B cell (primary cell): ENCODE measurements at regions not wholly inside any gene's neighbourhood (a gene's known extent, or its start where the extent isn't known, plus 50 kb on each side); places are given as distances from the start of the nearest gene placed in this dataset.

ENCODE experiments used
- ATAC-seq: fragments of 200-7000 bp; cut with Tn5 transposase; one replicate; pipeline ENCODE4 v1.10.0; 2021; ENCODE audit warnings: low read depth, mild to moderate bottlenecking, moderate number of reproducible peaks, moderate library complexity
- CTCF ChIA-PET: fragments of 350-600 bp; sonication (Branson Sonifier 250); formaldehyde crosslinking; loops from one replicate; lab custom pipeline; 2021; ENCODE audit warnings: antibody characterized with exemption, inconsistent platforms; lab: Charles Lee
- POLR2A ChIA-PET: fragments of 350-600 bp; sonication (Branson Sonifier 250); formaldehyde crosslinking; loops from one replicate; lab custom pipeline; 2021; ENCODE audit warnings: antibody characterized with exemption; lab: Charles Lee
- DNase-seq: peaks from one replicate; pipeline ENCODE4 v3.0.0; 2013
- H2AFZ ChIP-seq: 2 replicates; pipeline ENCODE4 v1.6.1; 2012; ENCODE audit warnings: mild to moderate bottlenecking, low read depth, low read length; ENCODE audit not compliant: insufficient read depth, poor library complexity, severe bottlenecking
- H3K27ac ChIP-seq, 2 donors: 1 replicate in 1 of 2; 2 replicates in 1 of 2; pipeline ENCODE4 v1.5.1; 2012 to 2013; ENCODE audit warnings: low read length in 2 of 2, mild to moderate bottlenecking in 2 of 2, moderate library complexity in 1 of 2
- H3K27me3 ChIP-seq, 4 experiments: fragments of 200-600 bp in 1 of 4; sonication (generic) in 1 of 4; replicated peaks in 1 of 4; 1 replicate in 2 of 4; 2 replicates in 2 of 4; pipeline versions ENCODE4 v1.6.1 to v1.7.0; 2013 to 2016; ENCODE audit warnings: low read length in 3 of 4, mild to moderate bottlenecking in 2 of 4, mixed read lengths in 1 of 4, moderate library complexity in 1 of 4; ENCODE audit not compliant: insufficient read depth in 4 of 4, control insufficient read depth in 3 of 4; ENCODE audit errors: control extremely low read depth in 1 of 4
- H3K36me3 ChIP-seq, 2 experiments: replicated peaks in 1 of 2; 1 replicate in 1 of 2; 2 replicates in 1 of 2; pipeline versions ENCODE4 v1.6.1 to v1.7.1; 2013; ENCODE audit warnings: low read length in 1 of 2; ENCODE audit not compliant: insufficient read depth in 2 of 2, control insufficient read depth in 1 of 2; ENCODE audit errors: control extremely low read depth in 1 of 2, extremely low read depth in 1 of 2
- H3K4me1 ChIP-seq, 2 donors: fragments of 200-600 bp in 1 of 2; sonication (generic) in 1 of 2; 1 replicate in 1 of 2; 2 replicates in 1 of 2; pipeline versions ENCODE4 v1.5.1 to v1.6.1; 2013 to 2017; ENCODE audit warnings: low read length in 2 of 2; ENCODE audit not compliant: control insufficient read depth in 2 of 2, insufficient read depth in 2 of 2
- H3K4me2 ChIP-seq: replicated peaks from 2 replicates; pipeline ENCODE3; 2012; ENCODE audit warnings: mild to moderate bottlenecking, low read depth, low read length; ENCODE audit not compliant: poor library complexity, severe bottlenecking
- H3K4me3 ChIP-seq, 5 experiments: fragments of 200-600 bp in 1 of 5; sonication (generic) in 1 of 5; 1 replicate in 3 of 5; 2 replicates in 2 of 5; pipeline versions ENCODE4 v1.5.1 to v1.7.0; 2011 to 2016; ENCODE audit warnings: low read length in 4 of 5, mild to moderate bottlenecking in 4 of 5, low read depth in 2 of 5, control low read depth in 1 of 5, moderate library complexity in 1 of 5; ENCODE audit not compliant: insufficient read depth in 1 of 5; ENCODE audit errors: control extremely low read depth in 1 of 5, extremely low read depth in 1 of 5
- H3K79me2 ChIP-seq: fragments of 200-600 bp; sonication (generic); one replicate; pipeline ENCODE4 v1.6.0; 2016; ENCODE audit warnings: low read length; ENCODE audit not compliant: control insufficient read depth, insufficient read depth
- H3K9ac ChIP-seq: fragments of 200-600 bp; sonication (generic); 2 replicates; pipeline ENCODE4 v1.6.1; 2017; ENCODE audit warnings: mild to moderate bottlenecking, low read length, moderate library complexity
- H3K9me3 ChIP-seq, 3 donors: one replicate each; pipeline versions ENCODE4 v1.6.1 to v1.7.1; 2013; ENCODE audit warnings: low read length in 2 of 3; ENCODE audit not compliant: control insufficient read depth in 2 of 3, insufficient read depth in 1 of 3; ENCODE audit errors: control extremely low read depth in 1 of 3
- H4K20me1 ChIP-seq: 2 replicates; pipeline ENCODE4 v1.6.0; 2012; ENCODE audit warnings: mild to moderate bottlenecking, low read length; ENCODE audit not compliant: insufficient read depth, control insufficient read depth, poor library complexity, severe bottlenecking
- H3K27ac Mint-ChIP-seq: one replicate; pipeline ENCODE4 v1.8.0; 2021; ENCODE audit warnings: mixed read lengths
- H3K27me3 Mint-ChIP-seq: one replicate; pipeline ENCODE4 v1.8.0; 2021; ENCODE audit warnings: mixed read lengths
- H3K4me1 Mint-ChIP-seq: one replicate; pipeline ENCODE4 v1.8.0; 2021; ENCODE audit warnings: mixed read lengths
- H3K4me3 Mint-ChIP-seq: one replicate; pipeline ENCODE4 v1.8.0; 2021; ENCODE audit warnings: mixed read lengths
- H3K9me3 Mint-ChIP-seq: one replicate; pipeline ENCODE4 v1.8.0; 2022; ENCODE audit warnings: mixed read lengths; ENCODE audit not compliant: insufficient read depth
- EZH2 ChIP-seq: IDR thresholded peaks from 2 replicates; pipeline ENCODE4 v1.6.1; 2012; ENCODE audit warnings: borderline replicate concordance, low read depth, mild to moderate bottlenecking, moderate library complexity, low read length; ENCODE audit not compliant: insufficient read depth, poor library complexity, severe bottlenecking
- WGBS: methylation state at CpG from one replicate; pipeline ENCODE4 v1.1.5; 2013; ENCODE audit warnings: missing lambda C conversion rate; ENCODE audit not compliant: insufficient coverage; 5-methylcytosine and 5-hydroxymethylcytosine counted together
- intact Hi-C: fragments of 100-400 bp; cut with micrococcal nuclease; formaldehyde crosslinking; loops from one replicate; pipeline ENCODE4 v1.10.0; 2022
- TF ChIP-seq, protein P1 (sequence below): fragments of 200-600 bp; IDR thresholded peaks from one replicate; pipeline ENCODE4 v1.8.0; 2022; ENCODE audit warnings: antibody characterized with exemption, mild to moderate bottlenecking

DNA sequence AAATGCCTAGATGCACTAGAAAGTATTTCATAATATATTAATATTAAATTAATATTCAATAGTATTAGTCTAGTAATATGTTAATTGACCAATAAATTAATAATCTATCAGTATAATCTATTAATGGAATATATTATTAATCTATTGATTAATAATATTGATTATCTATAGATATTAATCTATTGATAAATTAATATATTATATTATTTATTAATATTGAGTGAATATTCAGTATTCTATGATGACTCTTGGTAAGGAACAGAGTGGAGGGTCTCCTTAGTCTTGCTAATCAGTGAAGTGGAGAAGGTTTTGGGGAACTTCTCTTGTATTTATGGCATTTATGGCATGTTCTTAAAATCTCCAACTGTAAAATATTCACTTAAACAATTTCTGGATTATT lies 679.3 kb upstream of the FLRT2 start:
- DNase-seq: no peak
- ChIA-PET CTCF (no interaction called here), POLR2A (no interaction called here)
- Mint-ChIP-seq H3K9me3 (peaks cover 5% of the 10 kb centered on the region), H3K4me3 (no peak overlapping the region), H3K27me3 (no peaks in the 10 kb centered on the region), H3K27ac (no peak overlapping the region), H3K4me1 (no peaks in the 10 kb centered on the region)
- Histone ChIP-seq H3K9ac (no peak overlapping the region), H3K27ac (no peak overlapping the region), H3K4me2 (no peak overlapping the region), H2AFZ (no peak overlapping the region), H3K4me1 (no peaks in the 10 kb centered on the region), H4K20me1 (no peaks in the 10 kb centered on the region), H3K9me3 (peaks cover 0 to 1% (median 0%) of the 10 kb centered on the region in 3 donors), H3K4me3 (no peak overlapping the region), H3K79me2 (no peaks in the 10 kb centered on the region), H3K36me3 (no peaks in the 10 kb centered on the region), H3K27me3 (no peaks in the 10 kb centered on the region)
- intact Hi-C loops: no loop called here
- no peak for ATAC-seq
- TF ChIP-seq, protein P1, sequence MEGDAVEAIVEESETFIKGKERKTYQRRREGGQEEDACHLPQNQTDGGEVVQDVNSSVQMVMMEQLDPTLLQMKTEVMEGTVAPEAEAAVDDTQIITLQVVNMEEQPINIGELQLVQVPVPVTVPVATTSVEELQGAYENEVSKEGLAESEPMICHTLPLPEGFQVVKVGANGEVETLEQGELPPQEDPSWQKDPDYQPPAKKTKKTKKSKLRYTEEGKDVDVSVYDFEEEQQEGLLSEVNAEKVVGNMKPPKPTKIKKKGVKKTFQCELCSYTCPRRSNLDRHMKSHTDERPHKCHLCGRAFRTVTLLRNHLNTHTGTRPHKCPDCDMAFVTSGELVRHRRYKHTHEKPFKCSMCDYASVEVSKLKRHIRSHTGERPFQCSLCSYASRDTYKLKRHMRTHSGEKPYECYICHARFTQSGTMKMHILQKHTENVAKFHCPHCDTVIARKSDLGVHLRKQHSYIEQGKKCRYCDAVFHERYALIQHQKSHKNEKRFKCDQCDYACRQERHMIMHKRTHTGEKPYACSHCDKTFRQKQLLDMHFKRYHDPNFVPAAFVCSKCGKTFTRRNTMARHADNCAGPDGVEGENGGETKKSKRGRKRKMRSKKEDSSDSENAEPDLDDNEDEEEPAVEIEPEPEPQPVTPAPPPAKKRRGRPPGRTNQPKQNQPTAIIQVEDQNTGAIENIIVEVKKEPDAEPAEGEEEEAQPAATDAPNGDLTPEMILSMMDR: no peak
- TF ChIP-seq EZH2: no peak

DNA sequence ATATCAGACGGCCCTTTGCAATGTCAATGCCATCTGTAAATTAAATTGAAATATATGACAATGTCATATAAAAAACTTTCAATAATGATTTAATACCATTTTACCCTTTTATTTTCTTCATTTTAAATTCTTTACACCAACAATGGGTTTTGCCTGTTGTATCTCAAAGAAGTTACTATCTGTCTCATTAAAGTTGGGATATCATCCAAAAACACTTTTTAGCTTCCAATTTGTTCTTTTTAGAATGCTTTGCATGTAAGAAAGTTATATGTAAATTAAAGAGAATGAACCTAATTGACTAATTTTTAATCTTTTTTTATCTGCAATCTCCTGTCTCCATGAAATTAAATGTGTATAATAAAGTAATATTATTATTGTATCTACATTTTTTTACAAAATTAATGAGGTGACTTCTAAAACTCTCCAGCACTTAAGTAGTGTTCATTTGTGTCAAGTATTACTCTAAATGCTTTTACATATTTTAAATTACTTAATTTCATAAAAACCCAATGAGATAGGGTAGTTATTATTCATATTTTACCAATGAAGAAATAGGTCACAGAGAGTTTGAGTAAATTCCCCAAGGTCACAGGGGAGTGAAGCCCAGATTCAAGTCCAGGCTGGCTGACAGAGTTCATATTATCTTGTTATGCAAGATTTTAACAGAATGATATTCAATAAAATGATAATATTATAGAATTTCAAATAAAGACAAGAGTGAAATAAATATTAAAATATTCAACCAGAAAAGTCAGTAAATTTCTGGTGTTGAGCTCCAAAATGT lies 673.0 kb upstream of the FLRT2 start:
- TF ChIP-seq, protein P1: no peak
- no peak for TF ChIP-seq EZH2
- intact Hi-C loops: no loop called here
- no peaks in the 10 kb centered on the region for H4K20me1 ChIP-seq
- no peaks in the 10 kb centered on the region for H3K4me1 ChIP-seq
- no peak overlapping the region for H2AFZ ChIP-seq
- Mint-ChIP-seq H3K27ac (no peak overlapping the region), H3K4me3 (no peak overlapping the region), H3K27me3 (no peaks in the 10 kb centered on the region), H3K9me3 (peaks cover 7% of the 10 kb centered on the region), H3K4me1 (no peaks in the 10 kb centered on the region)
- WGBS: no CpG with 5 or more reads among the region's 1 CpG
- H3K79me2 ChIP-seq: no peaks in the 10 kb centered on the region
- no peaks in the 10 kb centered on the region for H3K27me3 ChIP-seq
- no peak overlapping the region for H3K4me2 ChIP-seq
- no peaks in the 10 kb centered on the region for H3K36me3 ChIP-seq
- H3K4me3 ChIP-seq: no peak overlapping the region
- H3K27ac ChIP-seq: no peak overlapping the region
- H3K9ac ChIP-seq: no peak overlapping the region
- POLR2A ChIA-PET: no interaction called here
- no peak for ATAC-seq
- H3K9me3 ChIP-seq: no peaks in the 10 kb centered on the region
- no peak for DNase-seq
- CTCF ChIA-PET: no interaction called here
